ENCODE measurements at regions not wholly inside any gene's neighbourhood (a gene's known extent, or its start where the extent isn't known, plus 50 kb on each side); places are given as distances from the start of the nearest gene placed in this dataset.
"Not testable (repeated sequence)": the region's sequence is repeated elsewhere in the genome, so short reads cannot be mapped to it uniquely, and the experiment has no call there.

GRCh38 chr5:101716941-101717340 is 579.1 kb downstream of the SLCO4C1 start:
- H3K27ac Mint-ChIP-seq = no peak overlapping the region
- no peak for TF ChIP-seq CTCF (IDR thresholded peaks at IDR 0.05)
- DNase-seq = no peak
- H3K27me3 Mint-ChIP-seq (ENCODE audit: low read depth, poor library complexity) = peaks cover 4% of the 10 kb centered on the region
- H3K9me3 Mint-ChIP-seq = no peaks in the 10 kb centered on the region
- H3K4me3 Mint-ChIP-seq = no peak overlapping the region
- H3K4me1 Mint-ChIP-seq = no peaks in the 10 kb centered on the region
- no peaks in the 10 kb centered on the region for H3K36me3 Mint-ChIP-seq (ENCODE audit: low read depth)

GRCh38 chr5:101715790-101716189 is 580.3 kb downstream of the SLCO4C1 start:
- not testable (repeated sequence) for DNase-seq; H3K27me3 Mint-ChIP-seq (ENCODE audit: low read depth, poor library complexity); H3K36me3 Mint-ChIP-seq (ENCODE audit: low read depth); H3K9me3 Mint-ChIP-seq; H3K4me1 Mint-ChIP-seq; H3K4me3 Mint-ChIP-seq; H3K27ac Mint-ChIP-seq

GRCh38 chr5:101689306-101689705 is 606.8 kb downstream of the SLCO4C1 start:
- DNase-seq = no peak
- Mint-ChIP-seq H3K27me3 (ENCODE audit: low read depth, poor library complexity) (peaks cover 4% of the 10 kb centered on the region), H3K36me3 (ENCODE audit: low read depth) (no peaks in the 10 kb centered on the region), H3K27ac (no peak overlapping the region), H3K4me1 (peaks cover 5% of the 10 kb centered on the region), H3K9me3 (no peaks in the 10 kb centered on the region), H3K4me3 (no peak overlapping the region)
- TF ChIP-seq CTCF (IDR thresholded peaks at IDR 0.05) = no peak

DNA sequence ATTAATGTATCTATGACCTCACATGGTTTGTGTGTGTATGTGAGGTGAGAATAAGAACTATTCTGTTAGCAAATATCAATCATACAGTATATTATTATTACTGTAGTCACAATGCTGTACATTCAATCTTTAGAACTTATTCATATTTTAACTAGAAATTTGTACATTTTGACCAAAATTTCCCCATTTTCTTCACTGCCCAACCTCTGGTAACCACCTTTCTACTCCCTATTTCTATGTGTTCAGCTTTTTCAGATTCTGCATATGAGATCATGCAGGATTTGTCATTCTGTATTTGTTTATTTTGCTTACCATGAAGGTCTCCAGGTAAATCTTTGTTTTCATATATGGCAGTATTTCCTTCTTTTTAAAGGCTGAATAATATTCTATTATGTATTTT is 607.9 kb downstream of the SLCO4C1 start:
- no peak for DNase-seq
- H3K27me3 Mint-ChIP-seq (ENCODE audit: low read depth, poor library complexity) = peaks cover 4% of the 10 kb centered on the region
- no peaks in the 10 kb centered on the region for H3K36me3 Mint-ChIP-seq (ENCODE audit: low read depth)
- H3K4me1 Mint-ChIP-seq = peaks cover 6% of the 10 kb centered on the region
- no peak overlapping the region for H3K4me3 Mint-ChIP-seq
- no peak for TF ChIP-seq CTCF (IDR thresholded peaks at IDR 0.05)
- H3K9me3 Mint-ChIP-seq = no peaks in the 10 kb centered on the region
- no peak overlapping the region for H3K27ac Mint-ChIP-seq

DNA sequence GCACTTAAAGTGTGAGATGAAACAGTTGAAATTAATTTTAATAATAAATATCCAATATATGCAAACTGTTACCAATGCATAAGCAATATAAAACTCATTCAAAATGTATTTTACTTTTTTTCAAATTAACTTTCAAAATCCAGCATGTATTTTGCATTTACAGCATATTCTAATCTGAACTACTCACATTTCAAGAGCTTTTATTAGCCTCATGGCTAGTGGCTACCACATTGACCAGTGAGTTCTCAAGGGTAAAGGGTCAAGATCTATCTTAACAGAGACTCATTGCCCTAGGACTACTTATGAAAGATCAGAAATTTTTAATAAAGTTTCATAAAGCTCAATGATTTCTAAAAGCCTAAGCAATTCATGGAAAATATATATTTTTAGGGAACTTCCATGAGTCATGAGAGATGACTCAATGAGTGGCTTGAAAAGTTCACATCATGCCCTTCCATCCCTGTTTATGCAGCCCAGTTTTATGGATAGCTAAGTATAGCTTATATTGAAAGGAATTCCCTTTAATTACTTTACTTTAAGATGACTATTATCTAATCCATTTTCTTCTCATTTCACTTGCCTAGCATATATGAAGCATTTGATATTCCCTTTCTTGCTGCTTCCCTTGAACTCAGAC is 608.6 kb downstream of the SLCO4C1 start:
- H3K9me3 Mint-ChIP-seq = no peaks in the 10 kb centered on the region
- no peak for DNase-seq
- peaks cover 4% of the 10 kb centered on the region for H3K27me3 Mint-ChIP-seq (ENCODE audit: low read depth, poor library complexity)
- no peak for TF ChIP-seq CTCF (IDR thresholded peaks at IDR 0.05)
- H3K27ac Mint-ChIP-seq = no peak overlapping the region
- H3K4me1 Mint-ChIP-seq = peaks cover 6% of the 10 kb centered on the region
- no peaks in the 10 kb centered on the region for H3K36me3 Mint-ChIP-seq (ENCODE audit: low read depth)
- H3K4me3 Mint-ChIP-seq = no peak overlapping the region

DNA sequence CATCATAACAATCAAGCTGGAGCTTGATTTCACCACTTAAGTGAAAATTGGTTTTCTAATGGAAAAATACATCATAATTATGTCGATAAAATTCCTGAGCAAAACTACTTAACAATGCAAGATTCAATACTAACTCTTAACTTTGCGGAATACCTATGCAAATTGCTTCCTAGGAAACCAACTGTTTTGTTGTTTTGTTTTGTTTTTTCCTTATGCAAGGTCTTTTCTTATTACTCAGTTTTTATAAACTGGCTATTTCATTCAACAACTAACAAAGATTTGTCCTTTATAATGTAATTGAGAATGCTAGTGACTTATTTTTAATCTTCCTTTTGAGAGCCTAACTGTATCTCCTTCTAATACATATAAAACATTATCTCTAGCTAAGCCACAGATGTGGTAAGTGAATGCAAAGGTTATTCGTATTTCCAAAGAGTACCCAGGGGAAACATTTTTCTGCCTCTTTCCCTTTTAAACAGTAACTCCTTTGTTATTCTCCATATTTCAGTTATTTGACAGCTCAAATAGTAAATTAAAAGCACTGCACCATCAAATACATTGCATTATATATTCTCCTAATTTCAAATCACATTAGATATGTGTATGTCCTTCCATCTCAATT is 609.4 kb downstream of the SLCO4C1 start:
- DNase-seq = no peak
- H3K27me3 Mint-ChIP-seq (ENCODE audit: low read depth, poor library complexity) = peaks cover 4% of the 10 kb centered on the region
- TF ChIP-seq CTCF (IDR thresholded peaks at IDR 0.05) = no peak
- H3K4me3 Mint-ChIP-seq = no peak overlapping the region
- no peaks in the 10 kb centered on the region for H3K36me3 Mint-ChIP-seq (ENCODE audit: low read depth)
- H3K27ac Mint-ChIP-seq = no peak overlapping the region
- no peaks in the 10 kb centered on the region for H3K9me3 Mint-ChIP-seq
- H3K4me1 Mint-ChIP-seq = peaks cover 6% of the 10 kb centered on the region

Data from nephron progenitor cell (in vitro differentiated cells).